A549 (cell line): ENCODE measurements at regions not wholly inside any gene's neighbourhood (a gene's known extent, or its start where the extent isn't known, plus 50 kb on each side); places are given as distances from the start of the nearest gene placed in this dataset.

Experiments used
- ATAC-seq, 2 experiments: fragments of 200-7000 bp in 1 of 2; fragments of >200 bp in 1 of 2; cut with Nextera tagmentation in 1 of 2; cut with Tn5 transposase in 1 of 2; 3 replicates each; pipeline versions ENCODE4 v1.8.0 to v1.9.1; 2018 to 2020; ENCODE audit warnings: mild to moderate bottlenecking in 1 of 2, moderate library complexity in 1 of 2
- CTCF ChIA-PET: fragments of 300-600 bp; sonication (Branson Sonifier 250); formaldehyde crosslinking; extraction: SDS; loops from one replicate; lab custom pipeline; 2021; ENCODE audit warnings: antibody characterized with exemption, inconsistent platforms; lab: Yijun Ruan, JAX
- POLR2A ChIA-PET: fragments of 350-600 bp; formaldehyde crosslinking; extraction: SDS; loops from one replicate; lab custom pipeline; 2021; ENCODE audit warnings: antibody characterized with exemption, inconsistent platforms; lab: Yijun Ruan, JAX
- DNase-seq, 2 experiments: peaks; one replicate each; pipeline versions ENCODE4 v3.0.0 to v3.0.0-alpha.2; 2011 to 2016; ENCODE audit warnings: low read depth in 1 of 2, low spot score in 1 of 2
- FAIRE-seq: peaks from 2 replicates; lab custom pipeline; 2011; peaks lifted over from hg19 to GRCh38; lab: Jason Lieb, UNC
- H3K27ac ChIP-seq, 2 experiments: fragments of >200 bp; sonication (Bioruptor Twin); formaldehyde crosslinking; 3 replicates each; pipeline ENCODE4 v1.5.1; 2016 to 2017
- H3K4me1 ChIP-seq: fragments of >200 bp; sonication (Bioruptor Twin); formaldehyde crosslinking; 3 replicates; pipeline ENCODE4 v1.6.1; 2016
- H3K4me2 ChIP-seq: fragments of >200 bp; sonication (Bioruptor Twin); formaldehyde crosslinking; 3 replicates; pipeline ENCODE4 v1.6.1; 2016
- H3K4me3 ChIP-seq: fragments of >200 bp; sonication (Bioruptor Twin); formaldehyde crosslinking; 3 replicates; pipeline ENCODE4 v1.5.1; 2016
- H3K9me3 ChIP-seq: fragments of >200 bp; sonication (Bioruptor Twin); formaldehyde crosslinking; 3 replicates; pipeline ENCODE4 v1.6.1; 2016
- ATOH8 ChIP-seq: fragments of 250-450 bp; sonication (Bioruptor Pico); IDR thresholded peaks from 2 replicates; pipeline ENCODE4 v1.5.0; 2020; ENCODE audit warnings: low read depth, mild to moderate bottlenecking, moderate library complexity
- BHLHE40 ChIP-seq: IDR thresholded peaks from 2 replicates; pipeline ENCODE4 v1.6.1; 2012; ENCODE audit warnings: low read depth, low read length, inconsistent platforms
- CBX2 ChIP-seq: fragments of 200-600 bp; sonication (generic); IDR thresholded peaks from 2 replicates; pipeline ENCODE4 v1.6.1; 2016; ENCODE audit warnings: low read depth, mild to moderate bottlenecking, borderline replicate concordance
- CTCF ChIP-seq: fragments of >200 bp; sonication (Bioruptor Twin); formaldehyde crosslinking; IDR thresholded peaks from 3 replicates; pipeline ENCODE4 v1.5.1; 2016
- E2F6 ChIP-seq: IDR thresholded peaks from 2 replicates; pipeline ENCODE4 v1.6.1; 2012; ENCODE audit warnings: low read depth, borderline replicate concordance
- EHF ChIP-seq: fragments of 250-450 bp; sonication (Bioruptor Pico); IDR thresholded peaks from 2 replicates; pipeline ENCODE4 v1.5.0; 2020; ENCODE audit warnings: mild to moderate bottlenecking
- ELK1 ChIP-seq: fragments of 150-350 bp; IDR thresholded peaks from 2 replicates; pipeline ENCODE4 v1.6.1; 2014; ENCODE audit warnings: low read depth, mild to moderate bottlenecking, low read length
- HEYL ChIP-seq: fragments of 250-450 bp; sonication (Bioruptor Pico); IDR thresholded peaks from 2 replicates; pipeline ENCODE4 v1.8.0; 2021; ENCODE audit warnings: mild to moderate bottlenecking, moderate library complexity
- HOXB13 ChIP-seq: fragments of 250-450 bp; sonication (Bioruptor Pico); IDR thresholded peaks from 2 replicates; pipeline ENCODE4 v1.5.0; 2020; ENCODE audit warnings: low read depth, mild to moderate bottlenecking, moderate library complexity
- JUN ChIP-seq, 2 experiments: fragments of >200 bp; sonication (Bioruptor Twin); formaldehyde crosslinking; IDR thresholded peaks; 2 replicates in 1 of 2; 3 replicates in 1 of 2; pipeline ENCODE4 v1.6.1; 2016 to 2017
- MAFK ChIP-seq: fragments of 450-650 bp; IDR thresholded peaks from 2 replicates; pipeline ENCODE4 v1.6.1; 2014; ENCODE audit not compliant: partially characterized antibody
- MYC ChIP-seq: IDR thresholded peaks from 2 replicates; pipeline ENCODE4 v1.6.1; 2012; ENCODE audit warnings: mild to moderate bottlenecking, inconsistent platforms, low read length, improper control_type of control experiment, borderline replicate concordance
- PBX3 ChIP-seq: IDR thresholded peaks from 2 replicates; pipeline ENCODE4 v1.6.1; 2012
- RNF2 ChIP-seq: fragments of 200-600 bp; sonication (generic); IDR thresholded peaks from 2 replicates; pipeline ENCODE4 v1.6.1; 2016; ENCODE audit warnings: low read depth, mild to moderate bottlenecking, antibody characterized with exemption, moderate library complexity, borderline replicate concordance
- ZNF302 ChIP-seq: fragments of 250-450 bp; sonication (Bioruptor Pico); IDR thresholded peaks from 2 replicates; pipeline ENCODE4 v1.9.0; 2021; ENCODE audit warnings: inconsistent platforms, mild to moderate bottlenecking, moderate library complexity
- ZSCAN20 ChIP-seq: fragments of 250-450 bp; sonication (Bioruptor Pico); IDR thresholded peaks from 2 replicates; pipeline ENCODE4 v1.8.0; 2022; ENCODE audit warnings: mild to moderate bottlenecking, moderate library complexity
- WGBS: methylation state at CpG from one replicate; pipeline ENCODE4 v1.1.6; 2017; ENCODE audit errors: missing lambda C conversion rate; 5-methylcytosine and 5-hydroxymethylcytosine counted together

- CTCF ChIA-PET = no interaction called here
- no peak for ATAC-seq
- POLR2A ChIA-PET = no interaction called here
Measured at GRCh38 chr11:134783234-134783633, 371.2 kb upstream of the B3GAT1 start.

GRCh38 chr11:134781380-134781866 lies 369.4 kb upstream of the B3GAT1 start:
- H3K4me3 ChIP-seq = no peak overlapping the region
- POLR2A ChIA-PET = no interaction called here
- TF ChIP-seq HEYL (CRISPR knock-in tag) (no peak), E2F6 (no peak), MYC (no peak), PBX3 (no peak), JUN (IDR thresholded peaks at IDR 0.05) (no peak), ATOH8 (CRISPR knock-in tag) (no peak), ZSCAN20 (CRISPR knock-in tag) (no peak), ELK1 (no peak), RNF2 (no peak), MAFK (no peak), BHLHE40 (no peak), HOXB13 (no peak)
- TF ChIP-seq, all 56 proteins: peak for 0

More at GRCh38 chr11:134783234-134783633, 371.2 kb upstream of the B3GAT1 start:
- H3K4me1 ChIP-seq = no peaks in the 10 kb centered on the region
- H3K27ac ChIP-seq = no peak overlapping the region
- 0% methylated on average over 4 of the region's 4 CpGs for WGBS
- FAIRE-seq (no peak), DNase-seq (no peak)
- no peaks in the 10 kb centered on the region for H3K9me3 ChIP-seq
- no peak overlapping the region for H3K4me3 ChIP-seq
- TF ChIP-seq CTCF = no peak
- TF ChIP-seq EHF = no peak
- TF ChIP-seq ZNF302 (CRISPR knock-in tag) = no peak
- no peak overlapping the region for H3K4me2 ChIP-seq

GRCh38 chr11:134780486-134781147 lies 368.6 kb upstream of the B3GAT1 start:
- TF ChIP-seq ATOH8 (CRISPR knock-in tag) (no peak), CBX2 (no peak)
- ATAC-seq (no peak), DNase-seq (no peak), FAIRE-seq (no peak)
- POLR2A ChIA-PET = no interaction called here
- CTCF ChIA-PET = no interaction called here
- Histone ChIP-seq H3K9me3 (no peaks in the 10 kb centered on the region), H3K4me3 (no peak overlapping the region), H3K4me2 (no peak overlapping the region), H3K27ac (no peak overlapping the region), H3K4me1 (no peaks in the 10 kb centered on the region)
- 2% methylated on average over 4 of the region's 4 CpGs for WGBS

More at GRCh38 chr11:134781380-134781866, 369.4 kb upstream of the B3GAT1 start:
- H3K9me3 ChIP-seq = no peaks in the 10 kb centered on the region
- ATAC-seq (no peak), DNase-seq (no peak), FAIRE-seq (no peak)
- 4% methylated on average over 3 of the region's 3 CpGs for WGBS
- CTCF ChIA-PET = no interaction called here
- no peak overlapping the region for H3K27ac ChIP-seq
- H3K4me2 ChIP-seq = no peak overlapping the region
- no peaks in the 10 kb centered on the region for H3K4me1 ChIP-seq
